ENCODE measurements at regions not wholly inside any gene's neighbourhood (a gene's known extent, or its start where the extent isn't known, plus 50 kb on each side); places are given as distances from the start of the nearest gene placed in this dataset.
"Not testable (repeated sequence)": the region's sequence is repeated elsewhere in the genome, so short reads cannot be mapped to it uniquely, and the experiment has no call there.

GRCh38 chr21:15297824-15298223 lies 233.0 kb upstream of the NRIP1 start:
- ChIA-PET CTCF (no interaction called here), POLR2A (no interaction called here)
- DNase-seq = peak in 1 of 3 donors; percentile 34

DNA sequence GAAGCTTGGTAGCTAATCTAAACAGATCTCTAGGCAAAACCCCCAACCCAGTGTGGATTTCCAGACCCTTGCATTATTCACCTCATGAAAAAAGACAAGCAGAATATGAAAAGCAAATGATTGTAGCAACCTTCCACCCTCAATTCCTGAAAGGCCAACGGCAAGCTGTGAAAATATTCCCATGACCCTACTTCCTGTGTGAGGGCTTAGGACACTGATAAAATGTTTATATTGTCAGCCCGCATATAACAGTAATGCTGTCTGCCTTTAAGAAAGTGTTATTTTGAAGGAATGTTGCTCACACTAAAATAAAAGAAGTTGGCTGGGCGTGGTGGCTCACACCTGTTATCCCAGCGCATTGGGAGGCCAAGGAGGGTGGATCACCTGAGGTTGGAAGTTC lies 233.5 kb upstream of the NRIP1 start:
- no peak overlapping the region for H3K4me3 ChIP-seq (ENCODE audit: control insufficient read depth in 1 of 7, extremely low read depth in 1 of 7, insufficient read depth in 4 of 7, low read depth in 2 of 7, low read length in 6 of 7)
- no peak for DNase-seq
- WGBS (ENCODE audit: insufficient coverage) = 93% methylated on average over 4 of the region's 4 CpGs
- POLR2A ChIA-PET = no interaction called here
- H3K36me3 ChIP-seq (ENCODE audit: control insufficient read depth in 4 of 4, insufficient read depth in 4 of 4, low read length in 3 of 4) = no peaks in the 10 kb centered on the region
- CTCF ChIA-PET = interaction anchor here (0.7 kb wide), 1 partner anchor 54 kb away, joined by 3 read pairs; no protein-coding TSS in a partner anchor
- no peak overlapping the region for H3K27ac ChIP-seq (ENCODE audit: insufficient read depth in 1 of 2, low read depth in 1 of 2, low read length in 2 of 2, poor library complexity in 1 of 2, severe bottlenecking in 2 of 2)
- peaks cover 0 to 12% (median 6%) of the 10 kb centered on the region in 5 experiments for H3K9me3 ChIP-seq (ENCODE audit: control extremely low read depth in 1 of 5, control insufficient read depth in 4 of 5, insufficient read depth in 2 of 5, low read depth in 1 of 5, low read length in 4 of 5)
- H3K4me1 ChIP-seq (ENCODE audit: control extremely low read depth in 1 of 4, control insufficient read depth in 4 of 4, insufficient read depth in 4 of 4, low read length in 3 of 4) = peaks cover 0 to 8% (median 4%) of the 10 kb centered on the region in 4 experiments
- H3K27me3 ChIP-seq (replicated peaks in 2 of 5; ENCODE audit: control insufficient read depth in 4 of 5, insufficient read depth in 5 of 5, low read length in 4 of 5) = no peaks in the 10 kb centered on the region

More at GRCh38 chr21:15297824-15298223, 233.0 kb upstream of the NRIP1 start:
- Histone ChIP-seq H3K36me3 (ENCODE audit: control insufficient read depth in 4 of 4, insufficient read depth in 4 of 4, low read length in 3 of 4) (no peaks in the 10 kb centered on the region), H3K9me3 (ENCODE audit: control extremely low read depth in 1 of 5, control insufficient read depth in 4 of 5, insufficient read depth in 2 of 5, low read depth in 1 of 5, low read length in 4 of 5) (peaks cover 0 to 12% (median 6%) of the 10 kb centered on the region in 5 experiments), H3K27me3 (replicated peaks in 2 of 5; ENCODE audit: control insufficient read depth in 4 of 5, insufficient read depth in 5 of 5, low read length in 4 of 5) (no peaks in the 10 kb centered on the region), H3K27ac (ENCODE audit: insufficient read depth in 1 of 2, low read depth in 1 of 2, low read length in 2 of 2, poor library complexity in 1 of 2, severe bottlenecking in 2 of 2) (no peak overlapping the region), H3K4me1 (ENCODE audit: control extremely low read depth in 1 of 4, control insufficient read depth in 4 of 4, insufficient read depth in 4 of 4, low read length in 3 of 4) (peaks cover 0 to 8% (median 4%) of the 10 kb centered on the region in 4 experiments), H3K4me3 (ENCODE audit: control insufficient read depth in 1 of 7, extremely low read depth in 1 of 7, insufficient read depth in 4 of 7, low read depth in 2 of 7, low read length in 6 of 7) (no peak overlapping the region)

GRCh38 chr21:15298755-15299154 lies 234.0 kb upstream of the NRIP1 start:
- H3K27me3 ChIP-seq (replicated peaks in 2 of 5; ENCODE audit: control insufficient read depth in 4 of 5, insufficient read depth in 5 of 5, low read length in 4 of 5); H3K36me3 ChIP-seq (ENCODE audit: control insufficient read depth in 4 of 4, insufficient read depth in 4 of 4, low read length in 3 of 4); H3K4me3 ChIP-seq (ENCODE audit: control insufficient read depth in 1 of 7, extremely low read depth in 1 of 7, insufficient read depth in 4 of 7, low read depth in 2 of 7, low read length in 6 of 7); DNase-seq; H3K4me1 ChIP-seq (ENCODE audit: control extremely low read depth in 1 of 4, control insufficient read depth in 4 of 4, insufficient read depth in 4 of 4, low read length in 3 of 4); H3K27ac ChIP-seq (ENCODE audit: insufficient read depth in 1 of 2, low read depth in 1 of 2, low read length in 2 of 2, poor library complexity in 1 of 2, severe bottlenecking in 2 of 2); POLR2A ChIA-PET: not testable (repeated sequence)
- WGBS (ENCODE audit: insufficient coverage) = no CpG with 5 or more reads among the region's 8 CpGs
- CTCF ChIA-PET = interaction anchor here (0.7 kb wide), 1 partner anchor 54 kb away, joined by 3 read pairs; no protein-coding TSS in a partner anchor
- peaks cover 0 to 12% (median 6%) of the 10 kb centered on the region in 5 experiments for H3K9me3 ChIP-seq (ENCODE audit: control extremely low read depth in 1 of 5, control insufficient read depth in 4 of 5, insufficient read depth in 2 of 5, low read depth in 1 of 5, low read length in 4 of 5)

DNA sequence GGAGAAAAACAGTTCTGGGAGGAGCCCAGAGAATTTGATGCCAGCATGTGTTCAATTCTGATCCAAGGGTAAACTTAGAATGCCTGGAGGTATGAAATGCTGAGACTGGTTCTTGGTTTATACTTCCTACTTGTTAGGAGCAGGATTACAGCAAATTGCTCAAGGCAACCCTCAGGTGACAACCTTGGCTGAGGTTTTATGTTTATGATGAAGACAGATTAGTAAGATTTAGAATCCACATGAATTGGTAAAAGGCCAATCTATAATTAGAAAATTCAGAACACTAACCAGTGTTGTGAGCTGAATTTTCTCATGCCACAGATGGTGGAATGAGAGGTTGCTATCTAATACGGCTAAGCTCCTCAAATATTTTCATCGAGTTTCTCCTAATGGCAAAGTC lies 235.3 kb upstream of the NRIP1 start:
- peaks cover 0 to 12% (median 6%) of the 10 kb centered on the region in 5 experiments for H3K9me3 ChIP-seq (ENCODE audit: control extremely low read depth in 1 of 5, control insufficient read depth in 4 of 5, insufficient read depth in 2 of 5, low read depth in 1 of 5, low read length in 4 of 5)
- no peak overlapping the region for H3K27ac ChIP-seq (ENCODE audit: insufficient read depth in 1 of 2, low read depth in 1 of 2, low read length in 2 of 2, poor library complexity in 1 of 2, severe bottlenecking in 2 of 2)
- H3K4me1 ChIP-seq (ENCODE audit: control extremely low read depth in 1 of 4, control insufficient read depth in 4 of 4, insufficient read depth in 4 of 4, low read length in 3 of 4) = peaks cover 0 to 8% (median 4%) of the 10 kb centered on the region in 4 experiments
- no peak overlapping the region for H3K4me3 ChIP-seq (ENCODE audit: control insufficient read depth in 1 of 7, extremely low read depth in 1 of 7, insufficient read depth in 4 of 7, low read depth in 2 of 7, low read length in 6 of 7)
- WGBS (ENCODE audit: insufficient coverage) = 100% methylated on average over 2 of the region's 2 CpGs
- no peaks in the 10 kb centered on the region for H3K27me3 ChIP-seq (replicated peaks in 2 of 5; ENCODE audit: control insufficient read depth in 4 of 5, insufficient read depth in 5 of 5, low read length in 4 of 5)
- DNase-seq = no peak
- H3K36me3 ChIP-seq (ENCODE audit: control insufficient read depth in 4 of 4, insufficient read depth in 4 of 4, low read length in 3 of 4) = no peaks in the 10 kb centered on the region
- ChIA-PET POLR2A (no interaction called here), CTCF (interaction anchor here (0.5 kb wide), 1 partner anchor 252 kb away, joined by 3 read pairs; no protein-coding TSS in a partner anchor)

DNA sequence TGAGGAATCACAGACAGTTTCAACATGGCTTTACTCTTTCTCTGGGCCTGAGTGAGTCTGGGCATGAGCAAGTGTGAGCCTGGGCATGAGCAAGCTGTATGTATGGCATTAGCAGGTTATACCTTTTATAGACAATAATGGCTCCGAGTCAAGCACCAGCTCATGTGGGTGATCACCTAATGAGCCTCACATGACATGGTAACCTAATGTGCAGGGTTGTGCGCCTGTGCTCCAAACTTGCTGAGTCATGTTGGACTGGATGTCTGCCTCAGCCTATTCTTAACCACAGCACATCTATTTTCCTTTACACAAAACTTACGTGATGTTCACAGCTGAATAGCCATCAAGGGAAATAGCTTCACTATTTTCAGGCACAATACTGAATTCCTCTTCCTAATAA lies 236.2 kb upstream of the NRIP1 start:
- no peaks in the 10 kb centered on the region for H3K36me3 ChIP-seq (ENCODE audit: control insufficient read depth in 4 of 4, insufficient read depth in 4 of 4, low read length in 3 of 4)
- H3K27me3 ChIP-seq (replicated peaks in 2 of 5; ENCODE audit: control insufficient read depth in 4 of 5, insufficient read depth in 5 of 5, low read length in 4 of 5) = no peaks in the 10 kb centered on the region
- H3K9me3 ChIP-seq (ENCODE audit: control extremely low read depth in 1 of 5, control insufficient read depth in 4 of 5, insufficient read depth in 2 of 5, low read depth in 1 of 5, low read length in 4 of 5) = peaks cover 0 to 12% (median 6%) of the 10 kb centered on the region in 5 experiments
- WGBS (ENCODE audit: insufficient coverage) = 62% methylated on average over 2 of the region's 3 CpGs
- peaks cover 0 to 8% (median 4%) of the 10 kb centered on the region in 4 experiments for H3K4me1 ChIP-seq (ENCODE audit: control extremely low read depth in 1 of 4, control insufficient read depth in 4 of 4, insufficient read depth in 4 of 4, low read length in 3 of 4)
- CTCF ChIA-PET = no interaction called here
- peak; percentile 28 to 83 (median 76) for DNase-seq
- no peak overlapping the region for H3K27ac ChIP-seq (ENCODE audit: insufficient read depth in 1 of 2, low read depth in 1 of 2, low read length in 2 of 2, poor library complexity in 1 of 2, severe bottlenecking in 2 of 2)
- POLR2A ChIA-PET = no interaction called here
- H3K4me3 ChIP-seq (ENCODE audit: control insufficient read depth in 1 of 7, extremely low read depth in 1 of 7, insufficient read depth in 4 of 7, low read depth in 2 of 7, low read length in 6 of 7) = peak overlapping the region in 1 of 7 experiments; percentile 3

DNA sequence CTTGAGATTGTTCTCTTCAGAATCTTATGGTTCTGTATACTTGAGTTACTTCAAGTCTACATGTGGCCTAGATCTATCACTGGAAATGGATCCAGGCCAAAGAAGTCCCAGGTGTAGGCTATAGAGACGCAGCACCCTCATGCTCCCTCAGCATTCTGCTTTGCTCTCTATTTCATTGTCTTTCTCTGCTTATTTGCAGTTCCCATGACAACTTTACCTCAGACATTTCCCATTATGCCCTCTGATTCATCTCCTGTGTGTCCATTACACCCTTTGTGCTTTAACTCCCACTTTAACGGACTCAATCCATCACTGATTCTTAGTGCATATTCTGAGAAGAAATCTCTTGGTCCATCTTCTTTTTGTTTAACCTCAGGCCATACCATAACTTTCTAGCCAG lies 236.9 kb upstream of the NRIP1 start:
- peaks cover 0 to 12% (median 6%) of the 10 kb centered on the region in 5 experiments for H3K9me3 ChIP-seq (ENCODE audit: control extremely low read depth in 1 of 5, control insufficient read depth in 4 of 5, insufficient read depth in 2 of 5, low read depth in 1 of 5, low read length in 4 of 5)
- CTCF ChIA-PET = no interaction called here
- H3K36me3 ChIP-seq (ENCODE audit: control insufficient read depth in 4 of 4, insufficient read depth in 4 of 4, low read length in 3 of 4) = no peaks in the 10 kb centered on the region
- peak; percentile 3 to 66 (median 56) for DNase-seq
- POLR2A ChIA-PET = no interaction called here
- H3K27ac ChIP-seq (ENCODE audit: insufficient read depth in 1 of 2, low read depth in 1 of 2, low read length in 2 of 2, poor library complexity in 1 of 2, severe bottlenecking in 2 of 2) = no peak overlapping the region
- H3K4me3 ChIP-seq (ENCODE audit: control insufficient read depth in 1 of 7, extremely low read depth in 1 of 7, insufficient read depth in 4 of 7, low read depth in 2 of 7, low read length in 6 of 7) = no peak overlapping the region
- peaks cover 0 to 8% (median 4%) of the 10 kb centered on the region in 4 experiments for H3K4me1 ChIP-seq (ENCODE audit: control extremely low read depth in 1 of 4, control insufficient read depth in 4 of 4, insufficient read depth in 4 of 4, low read length in 3 of 4)
- no peaks in the 10 kb centered on the region for H3K27me3 ChIP-seq (replicated peaks in 2 of 5; ENCODE audit: control insufficient read depth in 4 of 5, insufficient read depth in 5 of 5, low read length in 4 of 5)
- 100% methylated on average over 2 of the region's 2 CpGs for WGBS (ENCODE audit: insufficient coverage)

DNA sequence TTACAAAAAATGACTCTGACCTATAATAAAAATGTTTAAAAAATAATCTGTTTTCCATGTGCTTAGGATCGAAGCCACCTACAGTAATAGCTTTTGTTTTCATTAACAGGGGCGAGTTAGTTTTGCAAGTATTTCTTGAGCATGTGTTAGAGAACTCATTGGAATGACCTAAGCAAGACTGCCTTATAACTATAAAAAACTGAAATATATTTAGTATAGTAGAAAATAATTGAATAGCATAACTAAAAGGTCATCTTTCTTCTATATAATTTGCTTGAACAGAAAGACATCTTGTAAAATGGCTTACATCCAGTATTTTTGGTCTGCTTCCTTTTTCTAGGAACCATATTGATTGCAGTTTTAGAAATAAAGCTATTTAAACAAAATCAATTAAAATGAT lies 241.5 kb upstream of the NRIP1 start:
- Histone ChIP-seq H3K36me3 (ENCODE audit: control insufficient read depth in 4 of 4, insufficient read depth in 4 of 4, low read length in 3 of 4) (no peaks in the 10 kb centered on the region), H3K27me3 (replicated peaks in 2 of 5; ENCODE audit: control insufficient read depth in 4 of 5, insufficient read depth in 5 of 5, low read length in 4 of 5) (no peaks in the 10 kb centered on the region), H3K4me1 (ENCODE audit: control extremely low read depth in 1 of 4, control insufficient read depth in 4 of 4, insufficient read depth in 4 of 4, low read length in 3 of 4) (peaks cover 0 to 17% (median 5%) of the 10 kb centered on the region in 4 experiments), H3K9me3 (ENCODE audit: control extremely low read depth in 1 of 5, control insufficient read depth in 4 of 5, insufficient read depth in 2 of 5, low read depth in 1 of 5, low read length in 4 of 5) (peaks cover 0 to 4% (median 2%) of the 10 kb centered on the region in 5 experiments), H3K27ac (ENCODE audit: insufficient read depth in 1 of 2, low read depth in 1 of 2, low read length in 2 of 2, poor library complexity in 1 of 2, severe bottlenecking in 2 of 2) (no peak overlapping the region), H3K4me3 (ENCODE audit: control insufficient read depth in 1 of 7, extremely low read depth in 1 of 7, insufficient read depth in 4 of 7, low read depth in 2 of 7, low read length in 6 of 7) (no peak overlapping the region)
- no peak for DNase-seq
- ChIA-PET POLR2A (no interaction called here), CTCF (no interaction called here)
- WGBS (ENCODE audit: insufficient coverage) = no CpG with 5 or more reads among the region's 2 CpGs
